Common myeloid progenitor, CD34-positive (primary cell): ENCODE measurements at regions not wholly inside any gene's neighbourhood (a gene's known extent, or its start where the extent isn't known, plus 50 kb on each side); places are given as distances from the start of the nearest gene placed in this dataset.

Experiments
- CTCF ChIA-PET: fragments of 350-600 bp; sonication (Branson Sonifier 250); formaldehyde crosslinking; loops from one replicate; lab custom pipeline; 2021; ENCODE audit warnings: antibody characterized with exemption; lab: Charles Lee
- POLR2A ChIA-PET: fragments of 350-600 bp; sonication (Branson Sonifier 250); formaldehyde crosslinking; loops from one replicate; lab custom pipeline; 2021; ENCODE audit warnings: antibody characterized with exemption; lab: Charles Lee
- DNase-seq, 3 donors: peaks; one replicate each; pipeline versions ENCODE4 v3.0.0 to v3.0.0-alpha.2; 2013
- H3K27ac ChIP-seq, 2 experiments: 1 replicate in 1 of 2; 2 replicates in 1 of 2; pipeline ENCODE4 v1.7.0; 2013; ENCODE audit warnings: inconsistent platforms in 2 of 2, low read length in 2 of 2, mild to moderate bottlenecking in 2 of 2, low read depth in 1 of 2, moderate library complexity in 1 of 2; ENCODE audit not compliant: severe bottlenecking in 2 of 2, insufficient read depth in 1 of 2, poor library complexity in 1 of 2
- H3K27me3 ChIP-seq, 5 experiments: replicated peaks in 2 of 5; 1 replicate in 3 of 5; 2 replicates in 2 of 5; pipeline versions ENCODE4 v1.6.1 to v1.7.0; 2013; ENCODE audit warnings: low read length in 4 of 5, mild to moderate bottlenecking in 2 of 5, moderate library complexity in 2 of 5, inconsistent platforms in 1 of 5; ENCODE audit not compliant: insufficient read depth in 5 of 5, control insufficient read depth in 4 of 5
- H3K36me3 ChIP-seq, 4 experiments: 1 replicate in 2 of 4; 2 replicates in 2 of 4; pipeline versions ENCODE4 v1.6.1 to v1.7.0; 2013; ENCODE audit warnings: low read length in 3 of 4, control low read depth in 1 of 4, mild to moderate bottlenecking in 1 of 4; ENCODE audit not compliant: control insufficient read depth in 4 of 4, insufficient read depth in 4 of 4
- H3K4me1 ChIP-seq, 4 experiments: 1 replicate in 3 of 4; 2 replicates in 1 of 4; pipeline versions ENCODE4 v1.6.1 to v1.7.1; 2013; ENCODE audit warnings: low read length in 3 of 4, mild to moderate bottlenecking in 3 of 4, control low read depth in 1 of 4, inconsistent platforms in 1 of 4, moderate library complexity in 1 of 4; ENCODE audit not compliant: control insufficient read depth in 4 of 4, insufficient read depth in 4 of 4; ENCODE audit errors: control extremely low read depth in 1 of 4
- H3K4me3 ChIP-seq, 7 experiments: 1 replicate in 4 of 7; 2 replicates in 3 of 7; pipeline versions ENCODE4 v1.5.1 to v1.7.0; 2013; ENCODE audit warnings: mild to moderate bottlenecking in 7 of 7, low read length in 6 of 7, moderate library complexity in 6 of 7, inconsistent platforms in 2 of 7, low read depth in 2 of 7, control low read depth in 1 of 7; ENCODE audit not compliant: insufficient read depth in 4 of 7, control insufficient read depth in 1 of 7; ENCODE audit errors: extremely low read depth in 1 of 7
- H3K9me3 ChIP-seq, 5 experiments: 1 replicate in 4 of 5; 2 replicates in 1 of 5; pipeline versions ENCODE4 v1.6.1 to v1.7.1; 2013; ENCODE audit warnings: low read length in 4 of 5, mild to moderate bottlenecking in 2 of 5, inconsistent platforms in 1 of 5, low read depth in 1 of 5, moderate library complexity in 1 of 5; ENCODE audit not compliant: control insufficient read depth in 4 of 5, insufficient read depth in 2 of 5; ENCODE audit errors: control extremely low read depth in 1 of 5
- WGBS: methylation state at CpG from one replicate; pipeline ENCODE4 v1.1.5; 2013; ENCODE audit not compliant: insufficient coverage; 5-methylcytosine and 5-hydroxymethylcytosine counted together

DNA sequence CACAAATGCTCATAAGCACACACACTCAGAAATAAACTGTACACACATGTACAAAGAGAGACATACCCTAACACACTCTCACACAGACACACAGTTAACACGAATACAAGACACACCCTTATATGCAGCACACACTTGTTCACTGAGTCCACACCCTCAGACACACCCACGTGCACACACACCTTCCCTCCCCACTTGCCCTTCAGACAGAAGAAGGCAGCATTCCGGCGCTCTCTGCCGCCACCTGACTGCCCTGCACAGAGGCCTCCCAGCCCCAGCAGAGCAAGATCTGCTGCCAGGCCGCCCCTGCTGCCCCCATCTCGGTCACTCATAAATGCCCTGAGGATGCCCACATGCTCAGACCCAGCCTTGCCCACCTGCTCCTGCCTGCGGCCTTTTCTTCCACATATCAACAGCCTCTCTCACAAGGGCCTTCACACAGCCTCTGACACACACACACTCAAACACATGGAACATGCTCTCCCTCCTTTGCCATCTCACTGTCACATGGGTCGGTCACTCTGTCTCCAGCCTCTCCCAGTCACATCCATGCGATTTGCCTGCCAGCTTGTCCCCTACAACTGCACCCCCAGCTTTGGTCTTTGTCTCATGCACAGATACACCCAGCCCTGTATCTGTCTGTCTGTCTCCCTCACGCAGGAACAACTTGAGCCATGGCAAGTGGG is 71.1 kb downstream of the EPHB3 start:
- DNase-seq = no peak
- CTCF ChIA-PET = interaction anchor here (1.7 kb wide), 1 partner anchor 9 kb away, joined by 5 read pairs; no protein-coding TSS in a partner anchor
- Histone ChIP-seq H3K4me1 (peaks cover 0 to 35% (median 32%) of the 10 kb centered on the region in 4 experiments), H3K27me3 (no peaks in the 10 kb centered on the region), H3K36me3 (no peaks in the 10 kb centered on the region), H3K27ac (no peak overlapping the region), H3K4me3 (no peak overlapping the region), H3K9me3 (no peaks in the 10 kb centered on the region)
- WGBS = 88% methylated on average over 11 of the region's 11 CpGs
- POLR2A ChIA-PET = no interaction called here
